DOHH2 (cell line): ENCODE measurements at regions not wholly inside any gene's neighbourhood (a gene's known extent, or its start where the extent isn't known, plus 50 kb on each side); places are given as distances from the start of the nearest gene placed in this dataset.

Source experiments
- EZH2phosphoT487 ChIP-seq: fragments of 200-600 bp; sonication (generic); IDR thresholded peaks from 2 replicates; pipeline ENCODE4 v1.6.1; 2017; ENCODE audit warnings: borderline replicate concordance, mild to moderate bottlenecking, antibody characterized with exemption, low read length, moderate library complexity, mixed read lengths
- TF ChIP-seq, protein P1 (sequence below): fragments of 200-600 bp; sonication (generic); IDR thresholded peaks from one replicate; pipeline ENCODE4 v1.5.1; 2014; ENCODE audit warnings: antibody characterized with exemption, mild to moderate bottlenecking, low read depth, low read length; ENCODE audit not compliant: poor library complexity, severe bottlenecking

DNA sequence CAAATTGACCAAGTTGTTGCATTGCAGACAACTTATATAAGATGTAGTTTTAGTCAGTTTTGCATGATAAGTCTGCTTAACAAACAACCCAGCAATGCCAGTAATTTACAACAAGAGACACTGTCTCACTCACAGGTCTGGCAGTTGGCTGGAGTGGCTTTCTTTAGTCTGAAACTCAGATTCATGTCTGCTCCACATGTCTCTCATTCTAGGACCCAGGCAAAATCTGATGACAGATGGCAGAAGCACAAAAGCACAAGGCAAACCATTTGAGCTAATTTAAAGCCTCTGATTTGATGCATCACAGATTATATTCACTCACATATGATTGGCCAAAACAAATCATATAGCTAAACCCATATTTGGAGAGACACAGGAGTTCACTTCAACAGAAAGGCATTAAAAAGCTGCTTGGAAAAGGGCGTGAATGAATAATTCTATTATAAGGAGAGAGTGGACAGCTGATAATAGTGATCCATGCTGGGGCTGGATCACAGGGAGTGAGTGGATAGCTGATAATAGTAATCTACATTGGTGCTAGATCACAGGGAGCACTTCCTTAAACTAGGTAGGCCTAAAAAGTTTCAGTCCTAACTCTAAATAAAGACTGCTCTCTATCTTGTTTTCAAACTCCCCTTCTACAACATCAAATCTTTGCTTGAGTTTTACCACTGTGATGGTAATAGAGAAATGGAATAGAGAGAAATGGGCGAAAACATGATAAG is 593.2 kb upstream of the ZNF804A start:
- TF ChIP-seq, protein P1, sequence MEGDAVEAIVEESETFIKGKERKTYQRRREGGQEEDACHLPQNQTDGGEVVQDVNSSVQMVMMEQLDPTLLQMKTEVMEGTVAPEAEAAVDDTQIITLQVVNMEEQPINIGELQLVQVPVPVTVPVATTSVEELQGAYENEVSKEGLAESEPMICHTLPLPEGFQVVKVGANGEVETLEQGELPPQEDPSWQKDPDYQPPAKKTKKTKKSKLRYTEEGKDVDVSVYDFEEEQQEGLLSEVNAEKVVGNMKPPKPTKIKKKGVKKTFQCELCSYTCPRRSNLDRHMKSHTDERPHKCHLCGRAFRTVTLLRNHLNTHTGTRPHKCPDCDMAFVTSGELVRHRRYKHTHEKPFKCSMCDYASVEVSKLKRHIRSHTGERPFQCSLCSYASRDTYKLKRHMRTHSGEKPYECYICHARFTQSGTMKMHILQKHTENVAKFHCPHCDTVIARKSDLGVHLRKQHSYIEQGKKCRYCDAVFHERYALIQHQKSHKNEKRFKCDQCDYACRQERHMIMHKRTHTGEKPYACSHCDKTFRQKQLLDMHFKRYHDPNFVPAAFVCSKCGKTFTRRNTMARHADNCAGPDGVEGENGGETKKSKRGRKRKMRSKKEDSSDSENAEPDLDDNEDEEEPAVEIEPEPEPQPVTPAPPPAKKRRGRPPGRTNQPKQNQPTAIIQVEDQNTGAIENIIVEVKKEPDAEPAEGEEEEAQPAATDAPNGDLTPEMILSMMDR: no peak
- TF ChIP-seq EZH2phosphoT487: no peak
